Activated naive CD8-positive, alpha-beta T cell treated with anti-CD3 and anti-CD28 coated beads, Interleukin-2, amount 50 U/mL, for 24 hours (primary cell): ENCODE measurements at regions not wholly inside any gene's neighbourhood (a gene's known extent, or its start where the extent isn't known, plus 50 kb on each side); places are given as distances from the start of the nearest gene placed in this dataset.

Experiments used
- ATAC-seq: fragments of 150-1000 bp; cut with Tn5 transposase; one replicate; pipeline ENCODE4 v1.10.0; 2021
- DNase-seq: peaks from one replicate; pipeline ENCODE4 v3.0.0; 2021
- H3K27ac Mint-ChIP-seq: one replicate; pipeline ENCODE4 v1.8.0; 2021; ENCODE audit warnings: mild to moderate bottlenecking, mixed read lengths
- H3K27me3 Mint-ChIP-seq: one replicate; pipeline ENCODE4 v1.8.0; 2021; ENCODE audit warnings: mixed read lengths
- H3K36me3 Mint-ChIP-seq: one replicate; pipeline ENCODE4 v1.8.0; 2021; ENCODE audit warnings: low read depth, mixed read lengths
- H3K4me1 Mint-ChIP-seq: one replicate; pipeline ENCODE4 v1.8.0; 2021; ENCODE audit warnings: mixed read lengths
- H3K4me3 Mint-ChIP-seq: one replicate; pipeline ENCODE4 v1.8.0; 2021; ENCODE audit warnings: mild to moderate bottlenecking, moderate library complexity, mixed read lengths
- H3K9me3 Mint-ChIP-seq: one replicate; pipeline ENCODE4 v1.8.0; 2021; ENCODE audit warnings: mixed read lengths

GRCh38 chr2:120419955-120420354, 74.0 kb downstream of the INHBB start:
- ATAC-seq (no peak), DNase-seq (no peak)
- Mint-ChIP-seq H3K9me3 (no peaks in the 10 kb centered on the region), H3K36me3 (no peaks in the 10 kb centered on the region), H3K4me3 (no peak overlapping the region), H3K27me3 (peaks cover 11% of the 10 kb centered on the region), H3K27ac (no peak overlapping the region), H3K4me1 (no peaks in the 10 kb centered on the region)

GRCh38 chr2:120421126-120421829, 75.3 kb downstream of the INHBB start:
- Mint-ChIP-seq H3K36me3 (no peaks in the 10 kb centered on the region), H3K4me3 (no peak overlapping the region), H3K4me1 (no peaks in the 10 kb centered on the region), H3K9me3 (no peaks in the 10 kb centered on the region), H3K27me3 (peaks cover 11% of the 10 kb centered on the region), H3K27ac (no peak overlapping the region)
- no peak for DNase-seq
- ATAC-seq: no peak

GRCh38 chr2:120421830-120422175, 75.9 kb downstream of the INHBB start:
- H3K27me3 Mint-ChIP-seq: peaks cover 11% of the 10 kb centered on the region
- ATAC-seq (no peak), DNase-seq (no peak)
- no peak overlapping the region for H3K27ac Mint-ChIP-seq
- H3K36me3 Mint-ChIP-seq: no peaks in the 10 kb centered on the region
- no peak overlapping the region for H3K4me3 Mint-ChIP-seq
- H3K9me3 Mint-ChIP-seq: no peaks in the 10 kb centered on the region
- no peaks in the 10 kb centered on the region for H3K4me1 Mint-ChIP-seq

GRCh38 chr2:120422465-120423160, 76.7 kb downstream of the INHBB start:
- Mint-ChIP-seq H3K9me3 (no peaks in the 10 kb centered on the region), H3K4me3 (no peak overlapping the region), H3K27me3 (peaks cover 11% of the 10 kb centered on the region), H3K27ac (no peak overlapping the region), H3K4me1 (no peaks in the 10 kb centered on the region), H3K36me3 (no peaks in the 10 kb centered on the region)
- DNase-seq: no peak
- no peak for ATAC-seq

GRCh38 chr2:120423167-120423943, 77.4 kb downstream of the INHBB start:
- Mint-ChIP-seq H3K27ac (no peak overlapping the region), H3K4me1 (no peaks in the 10 kb centered on the region), H3K27me3 (peaks cover 8% of the 10 kb centered on the region), H3K9me3 (no peaks in the 10 kb centered on the region), H3K4me3 (no peak overlapping the region), H3K36me3 (no peaks in the 10 kb centered on the region)
- no peak for ATAC-seq
- DNase-seq: no peak

- no peak for DNase-seq
- no peak overlapping the region for H3K4me3 Mint-ChIP-seq
- H3K27ac Mint-ChIP-seq: no peak overlapping the region
- peaks cover 5% of the 10 kb centered on the region for H3K27me3 Mint-ChIP-seq
- ATAC-seq: no peak
- H3K36me3 Mint-ChIP-seq: no peaks in the 10 kb centered on the region
- no peaks in the 10 kb centered on the region for H3K4me1 Mint-ChIP-seq
- no peaks in the 10 kb centered on the region for H3K9me3 Mint-ChIP-seq
These were observed 78.4 kb downstream of the INHBB start for GRCh38 chr2:120424274-120424796.

GRCh38 chr2:120425014-120425413, 79.1 kb downstream of the INHBB start:
- Mint-ChIP-seq H3K36me3 (no peaks in the 10 kb centered on the region), H3K27ac (no peak overlapping the region), H3K9me3 (no peaks in the 10 kb centered on the region), H3K4me3 (no peak overlapping the region), H3K27me3 (no peaks in the 10 kb centered on the region), H3K4me1 (no peaks in the 10 kb centered on the region)
- DNase-seq: no peak
- no peak for ATAC-seq

GRCh38 chr2:120428748-120429147, 82.8 kb downstream of the INHBB start:
- ATAC-seq: no peak
- no peak overlapping the region for H3K4me3 Mint-ChIP-seq

GRCh38 chr2:120429586-120430500, 83.9 kb downstream of the INHBB start:
- H3K4me3 Mint-ChIP-seq: no peak overlapping the region
- DNase-seq: no peak
- no peaks in the 10 kb centered on the region for H3K36me3 Mint-ChIP-seq
- no peaks in the 10 kb centered on the region for H3K9me3 Mint-ChIP-seq
- no peak for ATAC-seq
- H3K27ac Mint-ChIP-seq: no peak overlapping the region
- no peaks in the 10 kb centered on the region for H3K27me3 Mint-ChIP-seq
- H3K4me1 Mint-ChIP-seq: no peaks in the 10 kb centered on the region

More at GRCh38 chr2:120428748-120429147, 82.8 kb downstream of the INHBB start:
- H3K9me3 Mint-ChIP-seq: no peaks in the 10 kb centered on the region
- H3K36me3 Mint-ChIP-seq: no peaks in the 10 kb centered on the region
- no peaks in the 10 kb centered on the region for H3K4me1 Mint-ChIP-seq
- H3K27ac Mint-ChIP-seq: no peak overlapping the region
- DNase-seq: no peak
- no peaks in the 10 kb centered on the region for H3K27me3 Mint-ChIP-seq

GRCh38 chr2:120430501-120430830, 84.5 kb downstream of the INHBB start:
- H3K36me3 Mint-ChIP-seq: no peaks in the 10 kb centered on the region
- ATAC-seq (no peak), DNase-seq (no peak)
- no peaks in the 10 kb centered on the region for H3K9me3 Mint-ChIP-seq
- no peak overlapping the region for H3K27ac Mint-ChIP-seq
- H3K4me1 Mint-ChIP-seq: no peaks in the 10 kb centered on the region
- H3K27me3 Mint-ChIP-seq: no peaks in the 10 kb centered on the region
- no peak overlapping the region for H3K4me3 Mint-ChIP-seq

GRCh38 chr2:120430957-120431356, 85.0 kb downstream of the INHBB start:
- Mint-ChIP-seq H3K27me3 (no peaks in the 10 kb centered on the region), H3K27ac (no peak overlapping the region), H3K36me3 (no peaks in the 10 kb centered on the region), H3K4me1 (no peaks in the 10 kb centered on the region), H3K4me3 (no peak overlapping the region), H3K9me3 (no peaks in the 10 kb centered on the region)
- ATAC-seq (no peak), DNase-seq (no peak)

GRCh38 chr2:120431386-120432292, 85.7 kb downstream of the INHBB start:
- H3K27ac Mint-ChIP-seq: no peak overlapping the region
- ATAC-seq (no peak), DNase-seq (no peak)
- no peaks in the 10 kb centered on the region for H3K9me3 Mint-ChIP-seq
- H3K27me3 Mint-ChIP-seq: peaks cover 2% of the 10 kb centered on the region
- no peaks in the 10 kb centered on the region for H3K4me1 Mint-ChIP-seq
- H3K4me3 Mint-ChIP-seq: no peak overlapping the region
- H3K36me3 Mint-ChIP-seq: no peaks in the 10 kb centered on the region

- H3K9me3 Mint-ChIP-seq: no peaks in the 10 kb centered on the region
- no peak for DNase-seq
- H3K4me1 Mint-ChIP-seq: no peaks in the 10 kb centered on the region
- H3K4me3 Mint-ChIP-seq: no peak overlapping the region
- no peak overlapping the region for H3K27ac Mint-ChIP-seq
- H3K27me3 Mint-ChIP-seq: peaks cover 3% of the 10 kb centered on the region
- H3K36me3 Mint-ChIP-seq: no peaks in the 10 kb centered on the region
- ATAC-seq: no peak
These were observed 86.5 kb downstream of the INHBB start for GRCh38 chr2:120432293-120432975.
